Ascending aorta (tissue), 2 donors: ENCODE measurements at regions not wholly inside any gene's neighbourhood (a gene's known extent, or its start where the extent isn't known, plus 50 kb on each side); places are given as distances from the start of the nearest gene placed in this dataset.
A peak's percentile ranks its signal among the peaks of the same experiment; 100 is the strongest.

Experiments used
- DNase-seq, 2 donors: peaks; one replicate each; pipeline ENCODE4 v3.0.0-alpha.2; 2019; ENCODE audit warnings: low spot score in 2 of 2
- H3K27ac ChIP-seq, 2 donors: fragments of 200-600 bp; sonication (generic); one replicate each; pipeline ENCODE4 v1.5.1; 2016 to 2017; ENCODE audit warnings: mild to moderate bottlenecking in 1 of 2
- H3K27me3 ChIP-seq: fragments of 200-600 bp; sonication (generic); one replicate; pipeline ENCODE4 v1.5.1; 2017
- H3K36me3 ChIP-seq, 2 donors: fragments of 200-600 bp; sonication (generic); one replicate each; pipeline ENCODE4 v1.5.1; 2016
- H3K4me1 ChIP-seq, 2 donors: fragments of 200-600 bp; sonication (generic); one replicate each; pipeline ENCODE4 v1.5.1; 2016 to 2017; ENCODE audit warnings: mild to moderate bottlenecking in 1 of 2
- H3K4me3 ChIP-seq, 2 donors: fragments of 200-600 bp; sonication (generic); one replicate each; pipeline ENCODE4 v1.5.1; 2016 to 2017; ENCODE audit warnings: mild to moderate bottlenecking in 1 of 2
- H3K9me3 ChIP-seq, 2 donors: fragments of 200-600 bp; sonication (generic); one replicate each; pipeline ENCODE4 v1.5.1; 2016
- intact Hi-C: fragments of 100-400 bp; cut with DNase I; formaldehyde crosslinking; loops from one replicate; pipeline ENCODE4 v1.15.1; 2023
- TF ChIP-seq, protein P1 (sequence below), 3 experiments: fragments of 200-600 bp in 2 of 3; fragments of 450-650 bp in 1 of 3; sonication (generic) in 2 of 3; IDR thresholded peaks; one replicate each; pipeline ENCODE4 v1.5.1; 2016 to 2019; ENCODE audit warnings: antibody characterized with exemption in 3 of 3, mild to moderate bottlenecking in 1 of 3, moderate library complexity in 1 of 3

DNA sequence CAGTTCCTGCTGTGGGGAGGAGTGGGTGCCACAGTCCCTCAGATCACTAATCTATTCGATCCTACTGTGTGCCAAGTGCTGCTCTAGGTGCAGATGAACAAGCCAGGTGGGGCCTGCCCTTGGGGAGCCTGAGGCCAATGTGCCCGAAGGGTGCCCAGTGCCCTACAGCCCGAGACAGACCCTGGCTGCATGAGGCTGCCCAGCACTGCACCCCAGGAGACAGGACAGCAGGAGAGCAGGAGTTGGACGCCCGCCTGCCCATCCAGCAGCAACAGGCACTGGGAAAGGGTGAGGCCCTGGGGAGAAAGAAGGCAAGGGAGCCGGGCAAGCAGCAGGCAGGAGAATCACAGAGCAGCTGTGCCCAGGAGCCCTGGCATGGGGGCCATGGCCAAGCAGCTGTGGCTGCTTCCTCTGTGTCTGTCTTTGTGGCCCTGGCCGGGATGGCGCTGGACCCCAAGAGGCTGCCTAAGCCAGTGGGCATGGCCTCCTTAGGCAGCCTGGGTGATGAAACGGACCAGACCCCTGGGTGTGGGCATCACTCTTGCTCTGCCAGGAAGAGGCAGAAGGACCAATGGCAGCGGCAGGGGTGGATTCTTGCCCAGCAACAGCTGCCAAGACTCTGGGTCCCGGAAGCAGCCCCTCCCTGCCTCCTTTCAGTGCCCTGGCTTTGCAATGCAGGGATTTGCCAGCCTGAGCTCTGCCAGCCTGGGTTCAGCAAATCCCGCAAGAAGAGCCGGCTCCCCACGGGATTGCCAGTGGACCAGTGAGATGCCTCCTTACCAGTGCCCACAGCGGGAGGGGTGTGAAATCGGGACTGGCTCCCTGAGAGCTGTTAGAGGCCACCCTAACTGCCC, 179.6 kb upstream of the TNRC6C start:
- DNase-seq, result peak; percentile 47 to 93
- intact Hi-C loops, result loop anchor here (1.0 to 5.0 kb wide), 6 partner anchors 17 to 178 kb away; partner anchors contain the start of gene TNRC6C
- peak overlapping the region in 1 of 2 donors; percentile 37 for H3K4me3 ChIP-seq

DNA sequence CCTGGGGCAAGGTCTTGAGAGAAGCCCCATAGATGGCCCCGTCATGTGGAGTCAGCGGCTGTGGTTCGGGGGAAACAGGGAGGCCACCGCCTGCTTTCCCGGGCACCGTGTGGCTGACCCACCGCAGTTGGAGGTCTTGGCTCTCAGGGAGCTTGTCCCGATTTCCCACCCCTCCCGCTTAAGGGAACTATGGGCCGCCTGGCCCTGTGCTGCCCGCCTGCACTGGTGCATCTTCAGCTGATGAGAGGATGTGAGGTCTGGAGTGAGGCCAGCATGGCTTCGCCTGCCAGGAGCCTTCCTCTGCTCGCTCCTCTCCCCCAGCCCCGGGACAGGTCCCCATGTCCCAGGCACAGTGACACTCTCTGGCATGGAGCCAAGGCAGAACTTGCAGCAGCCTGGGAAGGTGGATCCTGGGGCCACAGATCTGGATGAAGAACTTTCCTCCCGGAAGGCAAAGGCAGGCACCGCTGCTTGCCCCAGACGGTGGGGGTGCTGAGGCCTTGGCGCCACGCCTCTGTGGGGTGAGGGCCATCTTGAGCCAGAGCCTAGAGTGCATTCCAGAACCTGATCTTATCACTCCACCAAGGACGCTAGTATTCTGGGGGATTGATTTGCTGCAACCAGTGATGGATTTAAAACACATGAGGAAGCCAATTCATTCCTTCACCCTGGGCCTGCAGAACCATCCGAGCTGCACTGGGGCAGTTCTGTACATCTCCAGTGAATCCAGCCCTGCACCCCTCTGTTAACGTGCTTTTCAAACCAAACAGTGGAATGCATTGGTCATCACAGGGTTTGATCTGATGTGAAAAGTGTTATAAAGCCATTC, 178.6 kb upstream of the TNRC6C start:
- no peak for DNase-seq
- Histone ChIP-seq H3K9me3 (no peaks in the 10 kb centered on the region), H3K27ac (peak overlapping the region; percentile 83 to 91), H3K4me1 (peaks cover 16 to 30% of the 10 kb centered on the region in 2 donors), H3K27me3 (no peaks in the 10 kb centered on the region), H3K4me3 (peak overlapping the region in 1 of 2 donors; percentile 37), H3K36me3 (no peaks in the 10 kb centered on the region)
- intact Hi-C loops, result loop anchor here (1.0 to 5.0 kb wide), 6 partner anchors 16 to 177 kb away; partner anchors contain the start of gene TNRC6C
- TF ChIP-seq, protein P1, sequence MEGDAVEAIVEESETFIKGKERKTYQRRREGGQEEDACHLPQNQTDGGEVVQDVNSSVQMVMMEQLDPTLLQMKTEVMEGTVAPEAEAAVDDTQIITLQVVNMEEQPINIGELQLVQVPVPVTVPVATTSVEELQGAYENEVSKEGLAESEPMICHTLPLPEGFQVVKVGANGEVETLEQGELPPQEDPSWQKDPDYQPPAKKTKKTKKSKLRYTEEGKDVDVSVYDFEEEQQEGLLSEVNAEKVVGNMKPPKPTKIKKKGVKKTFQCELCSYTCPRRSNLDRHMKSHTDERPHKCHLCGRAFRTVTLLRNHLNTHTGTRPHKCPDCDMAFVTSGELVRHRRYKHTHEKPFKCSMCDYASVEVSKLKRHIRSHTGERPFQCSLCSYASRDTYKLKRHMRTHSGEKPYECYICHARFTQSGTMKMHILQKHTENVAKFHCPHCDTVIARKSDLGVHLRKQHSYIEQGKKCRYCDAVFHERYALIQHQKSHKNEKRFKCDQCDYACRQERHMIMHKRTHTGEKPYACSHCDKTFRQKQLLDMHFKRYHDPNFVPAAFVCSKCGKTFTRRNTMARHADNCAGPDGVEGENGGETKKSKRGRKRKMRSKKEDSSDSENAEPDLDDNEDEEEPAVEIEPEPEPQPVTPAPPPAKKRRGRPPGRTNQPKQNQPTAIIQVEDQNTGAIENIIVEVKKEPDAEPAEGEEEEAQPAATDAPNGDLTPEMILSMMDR (IDR thresholded peaks at IDR 0.05), result no peak

More for the DNA sequence above, 179.6 kb upstream of the TNRC6C start:
- Histone ChIP-seq H3K27me3 (no peaks in the 10 kb centered on the region), H3K4me1 (peaks cover 16 to 30% of the 10 kb centered on the region in 2 donors), H3K9me3 (no peaks in the 10 kb centered on the region), H3K36me3 (no peaks in the 10 kb centered on the region), H3K27ac (peak overlapping the region; percentile 83 to 91)
- TF ChIP-seq, protein P1 (IDR thresholded peaks at IDR 0.05), result no peak

DNA sequence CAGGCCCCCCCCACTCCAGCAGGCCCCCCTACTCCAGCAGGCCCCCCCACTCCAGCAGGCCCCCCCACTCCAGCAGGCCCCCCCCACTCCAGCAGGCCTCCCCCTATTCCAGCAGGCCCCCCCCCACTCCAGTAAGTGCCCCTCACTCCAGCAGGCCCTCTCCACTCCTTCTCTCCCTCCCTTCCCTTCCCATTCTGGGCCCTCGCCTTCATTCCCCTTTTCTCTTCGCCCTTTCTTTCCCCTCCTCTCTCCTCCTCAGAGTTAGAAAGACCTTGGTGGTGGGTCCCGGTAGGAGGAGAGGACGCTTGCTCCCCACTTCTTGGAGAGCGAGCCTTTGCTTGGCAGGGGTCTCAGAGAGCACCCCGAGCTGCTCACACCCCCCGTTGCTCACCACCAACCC, 177.0 kb upstream of the TNRC6C start:
- no peaks in the 10 kb centered on the region for H3K9me3 ChIP-seq
- H3K36me3 ChIP-seq, result no peaks in the 10 kb centered on the region
- H3K4me1 ChIP-seq, result peaks cover 16 to 30% of the 10 kb centered on the region in 2 donors
- H3K4me3 ChIP-seq, result no peak overlapping the region
- no peak overlapping the region for H3K27ac ChIP-seq
- intact Hi-C loops, result no loop called here
- no peaks in the 10 kb centered on the region for H3K27me3 ChIP-seq
- DNase-seq, result no peak
- TF ChIP-seq, protein P1 (IDR thresholded peaks at IDR 0.05), result no peak

DNA sequence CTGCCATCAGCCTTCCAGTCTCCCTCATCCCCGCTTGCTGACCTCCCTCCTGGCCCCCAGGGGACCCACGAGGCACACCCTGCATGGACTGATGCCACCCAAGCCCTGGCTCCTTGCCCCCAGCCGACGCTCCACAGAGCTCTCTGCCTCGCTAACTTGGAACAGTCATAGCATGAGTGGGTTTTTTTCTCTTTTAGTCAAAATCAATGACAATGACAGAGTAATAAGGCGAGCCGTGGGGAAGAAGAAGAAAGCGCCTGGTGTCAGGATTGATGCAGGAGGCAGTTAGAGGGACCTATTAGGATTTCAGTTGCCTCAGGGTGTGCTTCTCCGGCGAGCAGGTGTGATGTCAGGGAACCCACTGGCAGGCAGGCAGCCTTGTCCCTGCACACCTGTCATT, 176.3 kb upstream of the TNRC6C start:
- no peak for DNase-seq
- Histone ChIP-seq H3K4me3 (no peak overlapping the region), H3K27me3 (no peaks in the 10 kb centered on the region)

DNA sequence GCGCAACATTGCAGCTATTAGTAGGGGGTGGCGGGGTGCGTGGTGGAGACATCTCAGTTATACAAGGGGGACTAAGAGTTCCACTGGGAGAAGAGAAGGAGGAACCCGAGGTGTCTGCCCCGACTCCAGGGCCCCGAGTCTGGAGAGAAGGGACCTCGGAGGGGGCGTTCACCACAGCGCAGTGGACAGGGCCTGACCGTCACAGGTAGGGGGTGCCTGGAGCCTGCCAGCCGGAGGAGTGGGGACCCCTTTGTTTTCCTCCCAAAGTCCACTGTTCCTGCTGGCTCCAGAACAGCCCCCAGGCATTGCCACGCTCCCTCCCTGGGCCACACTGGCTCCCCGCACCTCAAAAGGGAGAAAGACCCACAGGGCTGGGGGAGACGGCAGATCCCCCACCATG, 175.9 kb upstream of the TNRC6C start:
- no peak for DNase-seq
- Histone ChIP-seq H3K27ac (no peak overlapping the region), H3K4me3 (no peak overlapping the region), H3K4me1 (peaks cover 16 to 30% of the 10 kb centered on the region in 2 donors), H3K27me3 (no peaks in the 10 kb centered on the region), H3K36me3 (no peaks in the 10 kb centered on the region), H3K9me3 (no peaks in the 10 kb centered on the region)
- TF ChIP-seq, protein P1 (IDR thresholded peaks at IDR 0.05), result no peak
- intact Hi-C loops, result no loop called here

More for the DNA sequence above, 176.3 kb upstream of the TNRC6C start:
- Histone ChIP-seq H3K27ac (no peak overlapping the region), H3K36me3 (no peaks in the 10 kb centered on the region), H3K9me3 (no peaks in the 10 kb centered on the region), H3K4me1 (peaks cover 16 to 30% of the 10 kb centered on the region in 2 donors)
- intact Hi-C loops, result no loop called here
- TF ChIP-seq, protein P1 (IDR thresholded peaks at IDR 0.05), result no peak
